HUES64 (cell line): ENCODE measurements at regions not wholly inside any gene's neighbourhood (a gene's known extent, or its start where the extent isn't known, plus 50 kb on each side); places are given as distances from the start of the nearest gene placed in this dataset.
"Not testable (repeated sequence)": the region's sequence is repeated elsewhere in the genome, so short reads cannot be mapped to it uniquely, and the experiment has no call there.

ENCODE experiments used
- H3K27ac ChIP-seq: 2 replicates; pipeline ENCODE4 v1.7.0; 2013; ENCODE audit warnings: low read depth, low read length, inconsistent platforms
- H3K27me3 ChIP-seq: 2 replicates; pipeline ENCODE4 v1.6.1; 2013; ENCODE audit warnings: mild to moderate bottlenecking, low read length; ENCODE audit not compliant: insufficient read depth
- H3K36me3 ChIP-seq: 2 replicates; pipeline ENCODE4 v1.6.1; 2013; ENCODE audit warnings: mild to moderate bottlenecking, low read length; ENCODE audit not compliant: insufficient read depth
- H3K4me1 ChIP-seq: 2 replicates; pipeline ENCODE4 v1.6.1; 2013; ENCODE audit warnings: mild to moderate bottlenecking, low read length, moderate library complexity; ENCODE audit not compliant: insufficient read depth
- H3K4me3 ChIP-seq: 2 replicates; pipeline ENCODE4 v1.5.1; 2013; ENCODE audit warnings: mild to moderate bottlenecking, low read length, moderate library complexity
- H3K9ac ChIP-seq: 2 replicates; pipeline ENCODE4 v1.6.1; 2013; ENCODE audit warnings: mild to moderate bottlenecking, low read depth, low read length
- H3K9me3 ChIP-seq: 2 replicates; pipeline ENCODE4 v1.6.1; 2013; ENCODE audit warnings: low read depth, low read length; ENCODE audit not compliant: insufficient read depth
- WGBS: fragments of 150-250, 120-280 bp; methylation state at CpG from one replicate; pipeline ENCODE4 v1.1.7; 2013; ENCODE audit warnings: missing lambda C conversion rate; 5-methylcytosine and 5-hydroxymethylcytosine counted together

DNA sequence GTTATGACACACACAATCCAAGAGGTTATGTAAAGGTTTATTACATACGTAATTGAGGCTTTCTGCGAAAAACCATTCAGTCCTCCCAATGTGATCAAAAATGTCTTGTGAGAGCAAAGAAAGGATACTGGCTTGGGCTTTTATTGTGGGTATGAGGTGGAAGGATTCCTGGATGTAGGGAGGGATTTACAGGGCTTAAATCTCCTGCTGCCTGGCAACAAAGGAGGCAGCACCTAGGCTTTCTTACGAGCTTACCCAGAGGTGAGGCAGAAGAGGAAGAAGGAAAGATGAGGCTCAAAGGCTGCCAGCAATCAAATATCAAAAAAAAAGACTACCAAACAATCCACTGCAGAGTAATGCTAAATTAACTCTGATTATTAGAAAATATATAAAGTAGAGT is 1149.5 kb upstream of the POT1 start:
- no peaks in the 10 kb centered on the region for H3K27me3 ChIP-seq
- no peaks in the 10 kb centered on the region for H3K9me3 ChIP-seq
- H3K9ac ChIP-seq: no peak overlapping the region
- peaks cover 6% of the 10 kb centered on the region; the same call in 1 of the 2 replicates for H3K4me1 ChIP-seq
- 77% methylated on average over 3 of the region's 3 CpGs for WGBS
- no peak overlapping the region for H3K4me3 ChIP-seq
- peaks cover 2% of the 10 kb centered on the region; the same call in 1 of the 2 replicates for H3K36me3 ChIP-seq
- H3K27ac ChIP-seq: no peak overlapping the region

DNA sequence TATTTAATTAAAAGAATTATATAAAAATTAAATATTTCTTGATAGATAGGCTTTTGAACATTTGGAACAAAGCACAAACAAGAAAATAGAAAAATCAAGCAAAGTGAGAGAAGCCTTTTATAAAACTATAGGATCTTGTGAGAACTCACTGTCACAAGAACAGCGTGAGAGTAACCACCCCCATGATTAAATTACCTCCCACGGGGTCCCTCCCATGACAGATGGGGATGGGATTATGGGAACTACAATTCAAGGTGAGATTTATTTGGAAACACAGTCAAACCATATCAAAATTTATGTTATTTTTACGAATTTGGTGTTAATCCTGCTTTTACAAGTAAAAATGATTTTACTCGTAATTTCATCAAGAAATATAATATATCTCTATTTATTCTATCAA is 1136.1 kb upstream of the POT1 start:
- H3K27me3 ChIP-seq: no peaks in the 10 kb centered on the region
- H3K27ac ChIP-seq: no peak overlapping the region
- peaks cover 3% of the 10 kb centered on the region; the same call in 1 of the 2 replicates for H3K36me3 ChIP-seq
- no peaks in the 10 kb centered on the region for H3K4me1 ChIP-seq
- 100% methylated on average over 1 of the region's 4 CpGs for WGBS
- no peak overlapping the region for H3K9ac ChIP-seq
- H3K9me3 ChIP-seq: no peaks in the 10 kb centered on the region; the same call in 1 of the 2 replicates
- no peak overlapping the region for H3K4me3 ChIP-seq

DNA sequence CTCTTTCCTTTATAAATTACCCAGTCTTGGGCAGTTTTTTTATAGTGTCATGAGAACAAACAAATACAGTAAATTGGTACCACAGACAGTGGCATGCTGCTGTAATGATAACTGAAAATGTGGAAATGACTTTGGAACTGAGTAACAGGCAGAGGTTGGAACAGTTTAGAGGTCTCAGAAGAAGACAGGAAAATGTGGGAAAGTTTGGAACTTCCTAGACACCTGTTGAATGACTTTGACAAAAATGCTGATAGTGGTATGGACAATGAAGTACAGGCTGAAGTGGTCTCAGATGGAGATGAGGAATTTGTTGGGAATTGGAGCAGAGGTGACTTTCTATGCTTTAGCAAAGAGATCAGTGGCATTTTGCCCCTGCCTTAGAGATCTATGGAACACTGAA is 1128.4 kb upstream of the POT1 start:
- Histone ChIP-seq H3K4me3 (no peak overlapping the region), H3K27ac (no peak overlapping the region), H3K27me3 (no peaks in the 10 kb centered on the region), H3K9me3 (peaks cover 16% of the 10 kb centered on the region), H3K36me3 (peaks cover 3% of the 10 kb centered on the region; the same call in 1 of the 2 replicates), H3K4me1 (no peaks in the 10 kb centered on the region), H3K9ac (no peak overlapping the region)

DNA sequence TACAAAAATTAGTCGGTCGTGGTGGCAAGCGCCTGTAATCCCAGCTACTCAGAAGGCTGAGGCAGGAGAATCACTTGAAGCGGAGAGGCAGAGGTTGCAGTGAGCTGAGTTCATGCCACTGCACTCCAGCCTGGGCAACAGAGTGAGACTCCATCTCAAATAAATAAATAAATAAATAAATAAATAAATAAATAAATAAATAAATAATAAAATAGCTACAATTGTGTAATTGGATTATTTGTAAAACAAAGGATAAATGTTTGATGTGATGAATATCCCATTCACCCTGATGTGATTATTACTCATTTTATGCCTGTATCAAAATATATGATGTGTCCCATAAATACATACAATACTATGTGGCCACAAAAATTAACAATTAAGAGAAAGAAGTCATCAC is 1127.0 kb upstream of the POT1 start:
- H3K27ac ChIP-seq, H3K36me3 ChIP-seq, H3K4me3 ChIP-seq, H3K4me1 ChIP-seq, H3K9ac ChIP-seq, H3K27me3 ChIP-seq: not testable (repeated sequence)
- H3K9me3 ChIP-seq: peaks cover 16% of the 10 kb centered on the region
- WGBS: 98% methylated on average over 4 of the region's 4 CpGs

DNA sequence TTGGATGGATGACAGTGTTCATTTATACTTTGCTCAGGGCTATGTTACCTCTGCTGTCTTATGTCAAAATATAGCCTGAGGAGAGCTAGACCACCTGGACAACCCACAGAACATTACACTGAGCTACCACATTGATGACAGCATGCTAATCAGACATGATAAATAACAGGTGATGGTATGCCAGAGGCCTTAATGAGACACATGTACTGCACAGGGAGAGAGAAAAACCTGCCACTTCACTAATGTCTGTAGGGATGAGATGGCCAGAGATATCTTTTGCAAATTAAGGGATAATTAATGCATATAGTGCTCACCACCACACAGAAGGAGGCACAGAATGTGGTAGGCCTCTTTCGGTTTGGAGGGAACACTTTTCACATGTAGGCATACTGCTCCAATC is 1122.6 kb upstream of the POT1 start:
- Histone ChIP-seq H3K4me1 (no peaks in the 10 kb centered on the region), H3K9me3 (0 out of 2 replicates have a peak, but pooled peaks cover 9% of the 10 kb centered on the region), H3K27me3 (no peaks in the 10 kb centered on the region), H3K9ac (no peak overlapping the region), H3K36me3 (no peaks in the 10 kb centered on the region), H3K4me3 (no peak overlapping the region), H3K27ac (no peak overlapping the region)
- 85% methylated on average over 1 of the region's 1 CpG for WGBS

DNA sequence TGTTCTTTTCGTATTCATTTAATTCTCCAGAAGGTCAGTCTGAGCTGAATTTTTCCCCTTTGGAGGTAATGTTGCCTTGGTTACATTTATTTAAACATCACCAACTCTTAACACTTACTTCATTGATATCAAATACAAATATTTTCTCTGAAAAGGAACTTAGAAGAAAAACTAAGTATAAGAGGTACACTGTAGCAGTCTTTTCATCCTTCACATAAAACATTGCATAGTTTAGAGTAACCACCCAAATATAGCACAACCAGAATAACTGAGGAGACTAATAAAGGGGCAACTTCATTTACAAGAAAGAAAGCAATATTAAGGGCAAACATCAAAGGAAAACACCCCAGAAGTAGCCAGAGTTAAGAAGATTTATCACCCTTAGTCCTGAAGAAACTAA is 1115.0 kb upstream of the POT1 start:
- Histone ChIP-seq H3K36me3 (no peaks in the 10 kb centered on the region), H3K9me3 (peaks cover 4% of the 10 kb centered on the region; the same call in 1 of the 2 replicates), H3K4me1 (no peaks in the 10 kb centered on the region), H3K27ac (no peak overlapping the region), H3K9ac (no peak overlapping the region), H3K27me3 (no peaks in the 10 kb centered on the region), H3K4me3 (no peak overlapping the region)
- 100% methylated on average over 1 of the region's 1 CpG for WGBS

DNA sequence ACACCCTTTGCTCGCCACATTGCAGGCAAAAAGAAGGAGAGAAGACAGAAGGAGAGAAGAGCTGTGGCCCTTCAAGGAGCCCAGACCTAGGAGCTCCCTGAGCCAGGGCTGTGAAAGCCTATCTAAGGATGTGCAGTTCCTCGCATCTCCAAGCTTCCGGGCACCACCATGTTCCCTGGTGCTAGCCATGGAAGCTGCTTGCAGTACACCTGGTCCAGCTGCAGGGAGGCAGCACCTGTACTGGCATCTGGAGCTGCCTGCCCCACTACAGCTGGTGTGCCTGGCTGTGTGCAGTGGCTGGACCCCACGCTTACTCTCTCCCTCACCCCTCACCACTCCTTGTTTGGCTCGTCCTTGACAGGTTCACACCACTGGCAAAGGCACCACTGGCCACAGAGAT is 1111.8 kb upstream of the POT1 start:
- H3K4me3 ChIP-seq: no peak overlapping the region
- no peak overlapping the region for H3K9ac ChIP-seq
- no peaks in the 10 kb centered on the region for H3K27me3 ChIP-seq
- H3K36me3 ChIP-seq: no peaks in the 10 kb centered on the region
- H3K9me3 ChIP-seq: peaks cover 4% of the 10 kb centered on the region; the same call in 1 of the 2 replicates
- 95% methylated on average over 5 of the region's 5 CpGs for WGBS
- H3K27ac ChIP-seq: no peak overlapping the region
- H3K4me1 ChIP-seq: no peaks in the 10 kb centered on the region

DNA sequence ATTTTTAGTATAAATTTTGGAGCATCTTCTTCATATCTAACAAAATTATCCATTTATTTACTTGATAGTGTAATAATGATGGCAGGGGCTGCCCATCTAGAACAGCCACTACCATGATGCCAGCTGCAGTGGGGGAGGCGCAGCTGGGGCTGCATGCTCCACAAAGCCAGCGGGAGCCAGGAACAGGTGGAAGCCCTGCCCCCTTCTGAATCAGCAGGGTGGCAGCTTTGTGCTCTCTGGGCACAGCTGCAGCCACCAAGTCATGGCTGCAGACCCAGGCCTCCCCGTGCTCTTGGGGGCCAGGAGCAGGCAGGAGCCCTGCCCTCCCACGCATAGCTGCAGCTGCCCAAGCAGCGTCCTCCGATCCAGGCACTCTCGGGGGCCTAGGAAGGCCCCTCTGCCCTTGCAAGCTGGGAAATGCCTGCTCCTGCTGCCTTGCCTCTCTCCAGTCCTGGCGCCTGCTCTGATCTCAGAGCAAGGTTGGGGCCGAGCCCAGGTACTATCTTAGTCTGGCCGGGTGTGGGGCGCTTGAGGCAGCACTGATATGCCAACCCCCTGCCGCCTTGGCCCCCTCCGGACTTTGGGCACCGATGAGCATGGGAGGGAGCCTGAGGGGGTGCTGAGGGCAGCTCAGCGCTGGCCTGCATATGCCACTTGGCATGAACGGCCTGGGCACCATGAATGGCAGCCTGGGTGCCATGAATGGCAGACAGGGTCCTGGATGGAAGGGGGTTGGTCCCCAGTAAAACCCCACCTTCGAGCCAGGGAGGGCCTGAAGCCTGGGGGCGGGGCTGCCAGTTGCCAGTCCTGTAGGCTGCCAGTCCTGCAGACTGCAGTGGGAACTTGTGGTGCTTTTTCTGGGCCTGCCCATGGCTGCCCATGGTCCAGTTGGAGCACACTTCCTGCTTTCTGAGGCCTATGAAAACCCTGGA is 1110.8 kb upstream of the POT1 start:
- Histone ChIP-seq H3K36me3 (no peaks in the 10 kb centered on the region), H3K27me3 (no peaks in the 10 kb centered on the region), H3K9me3 (peaks cover 4% of the 10 kb centered on the region; the same call in 1 of the 2 replicates), H3K4me3 (no peak overlapping the region), H3K9ac (no peak overlapping the region), H3K27ac (no peak overlapping the region), H3K4me1 (peaks cover 1% of the 10 kb centered on the region; the same call in 1 of the 2 replicates)
- 84% methylated on average over 18 of the region's 18 CpGs for WGBS

DNA sequence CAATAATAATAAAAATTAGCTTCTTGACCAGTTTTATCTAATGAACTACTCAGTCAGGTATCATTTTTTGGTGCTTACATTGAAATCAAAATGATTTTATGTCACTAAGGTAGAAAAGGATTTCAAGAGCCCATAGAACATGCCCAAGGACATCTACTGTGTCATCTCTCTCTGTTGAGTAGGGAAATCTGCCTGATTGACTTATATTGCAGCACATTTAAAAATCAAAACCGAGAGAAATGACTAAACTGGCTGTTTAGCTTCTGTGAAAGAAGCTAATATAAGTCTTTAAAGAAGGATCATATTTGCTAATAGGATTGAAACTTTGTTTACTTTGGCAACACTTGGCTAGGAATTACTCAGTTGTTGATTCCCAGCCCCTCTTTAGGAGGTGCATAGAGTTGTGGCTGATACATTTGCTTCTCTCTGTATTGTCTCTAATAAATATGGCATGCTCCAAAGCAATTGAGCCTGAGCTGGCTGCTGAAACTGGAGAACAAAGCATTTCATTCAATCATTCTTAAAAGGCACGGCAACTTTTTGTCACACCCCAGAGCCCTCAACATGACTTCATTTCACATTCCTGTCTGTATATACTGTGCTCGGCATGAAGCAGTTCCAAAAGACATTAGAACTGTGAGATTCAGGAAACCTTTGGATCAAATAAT is 1096.9 kb upstream of the POT1 start:
- Histone ChIP-seq H3K27me3 (no peaks in the 10 kb centered on the region), H3K4me1 (peaks cover 7% of the 10 kb centered on the region; the same call in 1 of the 2 replicates), H3K9ac (0 out of 2 replicates have a peak overlapping the region, but pooled peaks have one; percentile 17), H3K36me3 (no peaks in the 10 kb centered on the region), H3K4me3 (no peak overlapping the region), H3K27ac (no peak overlapping the region; the same call in 1 of the 2 replicates), H3K9me3 (no peaks in the 10 kb centered on the region)
- WGBS: 83% methylated on average over 3 of the region's 3 CpGs

DNA sequence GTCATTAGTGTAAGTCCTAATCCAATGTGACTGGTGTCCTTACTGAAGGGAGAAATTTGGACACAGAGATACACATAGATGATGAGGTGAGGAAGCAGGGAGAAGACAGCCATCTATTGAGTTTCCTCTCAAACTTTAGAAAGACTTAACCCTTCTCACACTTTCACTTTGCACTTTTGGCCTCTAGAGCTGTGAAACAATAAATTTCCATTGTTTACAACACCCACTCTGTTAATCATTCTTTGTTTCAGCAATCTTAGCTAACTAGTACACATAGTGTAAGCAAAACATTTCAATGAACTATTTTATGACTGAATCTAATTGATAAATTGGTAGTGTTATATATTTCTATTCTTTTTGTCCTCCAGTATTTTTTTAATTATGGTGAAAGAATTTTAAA is 1092.8 kb upstream of the POT1 start:
- Histone ChIP-seq H3K36me3 (no peaks in the 10 kb centered on the region), H3K9me3 (no peaks in the 10 kb centered on the region), H3K4me3 (no peak overlapping the region), H3K27me3 (no peaks in the 10 kb centered on the region), H3K4me1 (peaks cover 7% of the 10 kb centered on the region; the same call in 1 of the 2 replicates), H3K9ac (no peak overlapping the region), H3K27ac (no peak overlapping the region)

DNA sequence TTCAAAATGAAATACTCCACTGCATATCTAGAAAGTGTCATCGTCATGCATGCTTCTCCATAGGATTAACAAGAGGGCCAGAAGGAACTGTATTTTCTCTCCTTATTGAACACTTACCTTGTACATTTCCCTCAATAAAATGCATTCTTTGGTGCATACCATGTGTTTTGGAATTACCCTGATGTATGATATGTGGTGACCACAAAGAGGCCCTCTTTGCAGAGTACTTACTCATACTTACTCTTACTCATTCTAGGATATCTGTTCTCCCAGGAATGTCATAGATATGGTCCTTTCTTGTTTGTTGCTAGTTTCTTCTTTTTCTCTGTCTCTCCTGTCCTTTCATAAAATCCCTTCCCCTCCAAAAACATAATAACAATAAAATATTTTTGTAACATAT is 1087.1 kb upstream of the POT1 start:
- Histone ChIP-seq H3K36me3 (0 out of 2 replicates have a peak, but pooled peaks cover 6% of the 10 kb centered on the region), H3K27ac (no peak overlapping the region), H3K9ac (no peak overlapping the region), H3K4me3 (no peak overlapping the region), H3K27me3 (no peaks in the 10 kb centered on the region), H3K9me3 (no peaks in the 10 kb centered on the region), H3K4me1 (no peaks in the 10 kb centered on the region)
- 92% methylated on average over 1 of the region's 1 CpG for WGBS
